OCI-LY1 (cell line): ENCODE measurements at regions not wholly inside any gene's neighbourhood (a gene's known extent, or its start where the extent isn't known, plus 50 kb on each side); places are given as distances from the start of the nearest gene placed in this dataset.

Experiments
- H2AFZ ChIP-seq: fragments of 200-600 bp; sonication (generic), shearing (Covaris generic); 2 replicates; pipeline ENCODE4 v1.6.0; 2014; ENCODE audit warnings: antibody characterized with exemption, mild to moderate bottlenecking, low read length
- H3F3A ChIP-seq: fragments of 200-600 bp; sonication (generic), shearing (Covaris generic); 2 replicates; pipeline ENCODE4 v1.6.0; 2014; ENCODE audit warnings: mild to moderate bottlenecking, antibody characterized with exemption, low read length, moderate library complexity; ENCODE audit not compliant: insufficient read depth
- H3K27ac ChIP-seq: fragments of 200-600 bp; sonication (generic); 2 replicates; pipeline ENCODE4 v1.5.1; 2014; ENCODE audit warnings: low read length, mixed run types, mild to moderate bottlenecking, low read depth; ENCODE audit not compliant: poor library complexity, severe bottlenecking
- H3K27me3 ChIP-seq: fragments of 200-600 bp; sonication (generic); 2 replicates; pipeline ENCODE4 v1.6.0; 2014; ENCODE audit warnings: antibody characterized with exemption, mild to moderate bottlenecking, low read length, moderate library complexity; ENCODE audit not compliant: insufficient read depth
- H3K36me3 ChIP-seq: fragments of 200-600 bp; sonication (generic); 2 replicates; pipeline ENCODE4 v1.6.1; 2014; ENCODE audit warnings: mild to moderate bottlenecking, antibody characterized with exemption, low read length, moderate library complexity, mixed read lengths; ENCODE audit not compliant: insufficient read depth
- H3K4me1 ChIP-seq: fragments of 200-600 bp; sonication (generic); 2 replicates; pipeline ENCODE4 v1.5.1; 2014; ENCODE audit warnings: mild to moderate bottlenecking, low read length, moderate library complexity; ENCODE audit not compliant: insufficient read depth, severe bottlenecking
- H3K4me2 ChIP-seq: fragments of 200-600 bp; sonication (generic), shearing (Covaris generic); 2 replicates; pipeline ENCODE4 v1.6.1; 2014; ENCODE audit warnings: low read length
- H3K4me3 ChIP-seq: fragments of 200-600 bp; sonication (generic); 2 replicates; pipeline ENCODE4 v1.5.1; 2014; ENCODE audit warnings: low read length, low read depth, mild to moderate bottlenecking, mixed read lengths; ENCODE audit not compliant: poor library complexity, severe bottlenecking
- H3K79me2 ChIP-seq: fragments of 200-600 bp; shearing (Covaris generic); 2 replicates; pipeline ENCODE4 v1.6.1; 2016; ENCODE audit warnings: mixed run types, low read length, mixed read lengths; ENCODE audit not compliant: insufficient read depth
- H3K9ac ChIP-seq: fragments of 200-600 bp; sonication (generic), shearing (Covaris generic); 2 replicates; pipeline ENCODE4 v1.6.1; 2014; ENCODE audit warnings: mild to moderate bottlenecking, low read length, mixed read lengths
- H3K9me2 ChIP-seq: fragments of 200-600 bp; sonication (generic), shearing (Covaris generic); 2 replicates; pipeline ENCODE4 v1.6.1; 2014; ENCODE audit warnings: low read depth, mild to moderate bottlenecking, low read length, mixed read lengths
- H3K9me3 ChIP-seq: fragments of 200-600 bp; shearing (Covaris generic); 2 replicates; pipeline ENCODE4 v1.6.1; 2014; ENCODE audit warnings: low read length, mixed read lengths
- H4K20me1 ChIP-seq: fragments of 200-600 bp; sonication (generic), shearing (Covaris generic); 2 replicates; pipeline ENCODE4 v1.6.0; 2016; ENCODE audit warnings: mild to moderate bottlenecking, low read length; ENCODE audit not compliant: insufficient read depth
- CTCF ChIP-seq: fragments of 200-600 bp; sonication (generic), shearing (Covaris generic); IDR thresholded peaks from 2 replicates; pipeline ENCODE4 v1.5.1; 2017; ENCODE audit warnings: mild to moderate bottlenecking, antibody characterized with exemption, low read length, moderate library complexity, mixed read lengths
- EZH2 ChIP-seq: fragments of 200-600 bp; sonication (generic), shearing (Covaris generic); IDR thresholded peaks from 2 replicates; pipeline ENCODE4 v1.8.0; 2017; ENCODE audit warnings: borderline replicate concordance, mixed run types, mild to moderate bottlenecking, antibody characterized with exemption, low read length, moderate library complexity, mixed read lengths

GRCh38 chr6:98566126-98566525 lies 268.2 kb upstream of the POU3F2 start:
- Histone ChIP-seq H3K36me3 (no peaks in the 10 kb centered on the region), H3K79me2 (no peaks in the 10 kb centered on the region), H3K9ac (no peak overlapping the region), H3K9me3 (no peaks in the 10 kb centered on the region), H3K27me3 (no peaks in the 10 kb centered on the region), H3K9me2 (no peaks in the 10 kb centered on the region), H2AFZ (no peak overlapping the region), H4K20me1 (no peaks in the 10 kb centered on the region), H3F3A (no peaks in the 10 kb centered on the region), H3K4me3 (no peak overlapping the region), H3K4me1 (no peaks in the 10 kb centered on the region), H3K27ac (no peak overlapping the region), H3K4me2 (no peak overlapping the region)
- TF ChIP-seq CTCF (no peak), EZH2 (no peak)

GRCh38 chr6:98572579-98572978 lies 261.8 kb upstream of the POU3F2 start:
- no peak overlapping the region for H2AFZ ChIP-seq
- no peaks in the 10 kb centered on the region for H3K27me3 ChIP-seq
- H3K27ac ChIP-seq, result no peak overlapping the region
- no peaks in the 10 kb centered on the region for H3K9me2 ChIP-seq
- no peaks in the 10 kb centered on the region for H3K4me1 ChIP-seq
- no peak overlapping the region for H3K4me3 ChIP-seq
- no peaks in the 10 kb centered on the region for H3K79me2 ChIP-seq
- no peaks in the 10 kb centered on the region for H3K9me3 ChIP-seq
- H4K20me1 ChIP-seq, result no peaks in the 10 kb centered on the region
- H3K4me2 ChIP-seq, result no peak overlapping the region
- TF ChIP-seq EZH2, result no peak
- TF ChIP-seq CTCF, result no peak
- H3F3A ChIP-seq, result no peaks in the 10 kb centered on the region
- no peak overlapping the region for H3K9ac ChIP-seq
- H3K36me3 ChIP-seq, result no peaks in the 10 kb centered on the region

- no peaks in the 10 kb centered on the region for H3K79me2 ChIP-seq
- H2AFZ ChIP-seq, result no peak overlapping the region
- H3F3A ChIP-seq, result no peaks in the 10 kb centered on the region
- TF ChIP-seq EZH2 (no peak), CTCF (no peak)
- no peaks in the 10 kb centered on the region for H3K9me3 ChIP-seq
- H3K27ac ChIP-seq, result no peak overlapping the region
- H4K20me1 ChIP-seq, result no peaks in the 10 kb centered on the region
- H3K9ac ChIP-seq, result no peak overlapping the region
- no peak overlapping the region for H3K4me3 ChIP-seq
- no peaks in the 10 kb centered on the region for H3K4me1 ChIP-seq
- H3K27me3 ChIP-seq, result no peaks in the 10 kb centered on the region
- no peaks in the 10 kb centered on the region for H3K36me3 ChIP-seq
- no peak overlapping the region for H3K4me2 ChIP-seq
- no peaks in the 10 kb centered on the region for H3K9me2 ChIP-seq
These were observed 259.4 kb upstream of the POU3F2 start for GRCh38 chr6:98574984-98575383.
